Gastroesophageal sphincter (tissue), 3 donors: ENCODE measurements at regions not wholly inside any gene's neighbourhood (a gene's known extent, or its start where the extent isn't known, plus 50 kb on each side); places are given as distances from the start of the nearest gene placed in this dataset.

Experiments
- POLR2A ChIP-seq, 2 donors: fragments of 450-650 bp; IDR thresholded peaks; one replicate each; pipeline ENCODE4 v1.6.1; 2017; ENCODE audit warnings: antibody characterized with exemption in 2 of 2, mild to moderate bottlenecking in 2 of 2, moderate library complexity in 1 of 2
- TF ChIP-seq, protein P1 (sequence below), 4 experiments: fragments of 200-600 bp in 2 of 4; fragments of 450-650 bp in 2 of 4; sonication (generic) in 1 of 4; IDR thresholded peaks; one replicate each; pipeline ENCODE4 v1.5.1; 2017 to 2019; ENCODE audit warnings: antibody characterized with exemption in 4 of 4, mild to moderate bottlenecking in 2 of 4, moderate library complexity in 2 of 4

DNA sequence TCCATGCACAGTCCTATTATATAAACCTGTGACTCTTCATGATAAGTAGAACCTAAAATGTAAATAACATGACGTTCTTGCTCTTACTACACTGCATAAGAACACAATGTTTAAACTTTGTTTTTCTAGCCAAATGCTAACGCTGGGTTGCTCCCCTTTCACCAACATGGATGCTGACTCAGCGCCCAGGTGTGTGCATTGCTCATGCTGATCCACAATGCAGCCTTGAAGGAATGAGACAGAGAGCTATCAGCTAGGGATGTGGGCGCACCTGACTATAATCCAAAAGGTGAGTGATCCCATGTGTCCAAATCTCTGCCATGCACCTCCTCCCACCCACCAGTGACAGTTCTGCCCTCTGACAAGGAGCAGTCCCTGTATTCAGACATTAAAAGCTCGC is 235.0 kb downstream of the IRS1 start:
- TF ChIP-seq, protein P1, sequence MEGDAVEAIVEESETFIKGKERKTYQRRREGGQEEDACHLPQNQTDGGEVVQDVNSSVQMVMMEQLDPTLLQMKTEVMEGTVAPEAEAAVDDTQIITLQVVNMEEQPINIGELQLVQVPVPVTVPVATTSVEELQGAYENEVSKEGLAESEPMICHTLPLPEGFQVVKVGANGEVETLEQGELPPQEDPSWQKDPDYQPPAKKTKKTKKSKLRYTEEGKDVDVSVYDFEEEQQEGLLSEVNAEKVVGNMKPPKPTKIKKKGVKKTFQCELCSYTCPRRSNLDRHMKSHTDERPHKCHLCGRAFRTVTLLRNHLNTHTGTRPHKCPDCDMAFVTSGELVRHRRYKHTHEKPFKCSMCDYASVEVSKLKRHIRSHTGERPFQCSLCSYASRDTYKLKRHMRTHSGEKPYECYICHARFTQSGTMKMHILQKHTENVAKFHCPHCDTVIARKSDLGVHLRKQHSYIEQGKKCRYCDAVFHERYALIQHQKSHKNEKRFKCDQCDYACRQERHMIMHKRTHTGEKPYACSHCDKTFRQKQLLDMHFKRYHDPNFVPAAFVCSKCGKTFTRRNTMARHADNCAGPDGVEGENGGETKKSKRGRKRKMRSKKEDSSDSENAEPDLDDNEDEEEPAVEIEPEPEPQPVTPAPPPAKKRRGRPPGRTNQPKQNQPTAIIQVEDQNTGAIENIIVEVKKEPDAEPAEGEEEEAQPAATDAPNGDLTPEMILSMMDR (IDR thresholded peaks at IDR 0.05) = no peak
- TF ChIP-seq POLR2A (IDR thresholded peaks at IDR 0.05) = no peak
